ENCODE measurements at regions not wholly inside any gene's neighbourhood (a gene's known extent, or its start where the extent isn't known, plus 50 kb on each side); places are given as distances from the start of the nearest gene placed in this dataset.

GRCh38 chr5:67303356-67303755 is 106.8 kb upstream of the CD180 start:
- DNase-seq (ENCODE audit: low read depth in 2 of 2): no peak

GRCh38 chr5:67301285-67301903 is 104.8 kb upstream of the CD180 start:
- no peak for DNase-seq (ENCODE audit: low read depth in 2 of 2)

GRCh38 chr5:67300326-67300725 is 103.7 kb upstream of the CD180 start:
- DNase-seq (ENCODE audit: low read depth in 2 of 2): no peak

DNA sequence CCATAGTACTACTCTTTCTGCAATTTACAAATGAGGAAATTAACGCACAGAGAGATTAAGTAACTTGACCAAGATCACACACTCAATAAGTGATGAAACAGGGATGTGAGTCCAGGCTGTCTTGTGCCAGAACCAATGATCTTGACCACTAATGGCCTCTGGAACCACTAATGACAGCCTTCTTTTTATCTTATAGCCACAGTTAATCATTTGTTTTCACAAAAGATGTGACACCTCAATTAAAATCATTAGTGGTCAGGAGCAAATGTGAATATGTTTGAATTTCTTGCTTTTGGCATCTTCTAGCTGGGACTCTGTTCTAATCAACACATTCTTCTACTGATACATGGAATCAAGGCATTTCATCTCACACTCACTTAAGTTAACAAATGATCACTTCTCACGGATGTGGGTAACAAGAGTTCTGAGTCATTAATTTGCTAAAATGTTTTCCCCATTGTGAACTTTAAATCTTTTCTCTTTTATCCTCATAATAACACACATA is 102.7 kb upstream of the CD180 start:
- no peak for DNase-seq (ENCODE audit: low read depth in 2 of 2)

DNA sequence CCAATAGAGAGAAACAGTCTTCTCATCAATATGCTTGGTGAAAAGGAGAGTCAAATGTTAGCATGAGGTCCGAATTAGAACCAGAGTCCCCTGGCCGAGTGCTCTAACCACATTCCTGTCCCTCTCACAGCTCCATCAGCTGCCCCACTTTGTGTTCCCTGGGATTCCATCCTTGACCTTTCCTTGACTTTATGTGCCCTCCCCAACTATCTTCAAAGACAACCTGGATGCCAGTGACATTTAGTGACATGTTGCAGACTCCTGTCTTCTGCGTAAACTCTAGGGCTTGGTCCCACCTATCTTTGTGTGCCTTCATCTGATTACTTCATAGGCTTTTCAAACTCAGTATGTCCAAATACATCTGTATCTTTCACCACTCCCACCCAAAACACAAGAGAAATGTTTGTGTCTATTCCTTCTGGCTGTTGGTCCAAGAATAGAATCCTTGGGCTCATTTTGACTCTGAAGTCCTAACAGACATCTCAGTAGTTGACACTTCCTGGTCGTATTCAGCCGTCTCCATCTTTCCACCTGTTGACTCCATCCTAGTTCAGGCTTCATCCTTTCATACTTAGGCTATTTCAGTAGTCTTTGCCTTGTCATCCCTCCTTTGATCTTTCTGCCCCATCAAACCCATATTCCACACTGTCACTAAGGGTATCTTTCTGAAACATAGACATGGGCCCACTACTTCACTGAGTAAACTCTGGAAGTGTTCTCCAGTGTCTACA is 101.4 kb upstream of the CD180 start:
- no peak for DNase-seq (ENCODE audit: low read depth in 2 of 2)

GRCh38 chr5:67297376-67297775 is 100.8 kb upstream of the CD180 start:
- no peak for DNase-seq (ENCODE audit: low read depth in 2 of 2)

DNA sequence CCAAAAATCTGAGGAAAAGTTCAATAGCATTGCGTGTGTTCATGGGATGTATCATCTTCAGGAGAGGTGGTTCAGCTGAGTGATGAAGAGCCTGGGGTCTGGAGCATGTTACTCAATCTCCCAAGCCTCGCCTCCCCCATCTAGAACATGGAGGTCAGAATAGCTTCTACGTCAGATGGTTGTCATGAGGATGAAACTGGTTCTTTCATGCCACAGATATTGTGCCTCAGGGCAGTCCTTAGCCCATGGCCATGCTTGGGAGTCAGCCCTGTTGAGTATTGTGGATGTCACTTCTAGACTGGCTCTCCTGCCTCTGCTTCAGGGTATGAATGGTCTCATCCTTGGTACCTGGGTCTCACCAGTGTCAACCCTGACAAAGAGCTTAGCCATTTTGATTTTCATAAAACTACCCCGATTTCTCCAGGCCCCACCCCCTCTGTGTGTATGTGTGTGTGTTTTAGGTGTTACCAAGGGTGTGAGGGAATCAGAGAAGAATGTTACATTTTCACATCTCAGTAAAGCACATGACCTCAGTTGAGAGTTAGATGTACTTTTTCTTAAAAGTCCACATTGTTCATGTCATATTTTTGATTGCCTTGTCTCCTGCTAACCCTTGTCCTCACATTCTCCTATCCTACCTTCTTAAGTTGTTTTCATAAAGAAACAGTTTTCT is 97.8 kb upstream of the CD180 start:
- DNase-seq (ENCODE audit: low read depth in 2 of 2): no peak

GRCh38 chr5:67293226-67293625 is 96.6 kb upstream of the CD180 start:
- DNase-seq (ENCODE audit: low read depth in 2 of 2): no peak

GRCh38 chr5:67292201-67292940 is 95.8 kb upstream of the CD180 start:
- no peak for DNase-seq (ENCODE audit: low read depth in 2 of 2)

GRCh38 chr5:67291671-67292070 is 95.1 kb upstream of the CD180 start:
- DNase-seq (ENCODE audit: low read depth in 2 of 2): no peak

DNA sequence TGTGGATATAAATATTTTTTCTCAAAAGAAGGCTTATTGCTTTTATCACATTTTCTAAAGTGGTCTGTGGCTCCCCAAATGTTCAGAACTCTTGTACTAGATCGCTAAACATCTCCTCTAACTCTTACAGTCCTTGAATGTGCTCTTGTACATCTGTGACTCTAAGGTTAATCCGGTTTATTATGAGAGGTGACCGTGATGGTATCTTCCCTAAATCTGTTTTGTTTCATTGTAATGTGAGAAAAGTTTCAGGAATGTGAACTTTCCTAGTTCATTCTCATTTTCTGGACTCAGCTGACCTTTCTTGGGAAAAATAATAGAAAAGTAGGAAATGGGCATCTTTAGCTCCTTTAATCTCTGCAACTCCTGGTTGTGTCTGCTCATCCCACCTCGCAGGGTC is 94.5 kb upstream of the CD180 start:
- DNase-seq (ENCODE audit: low read depth in 2 of 2): no peak

GRCh38 chr5:67290655-67291054 is 94.1 kb upstream of the CD180 start:
- no peak for DNase-seq (ENCODE audit: low read depth in 2 of 2)

DNA sequence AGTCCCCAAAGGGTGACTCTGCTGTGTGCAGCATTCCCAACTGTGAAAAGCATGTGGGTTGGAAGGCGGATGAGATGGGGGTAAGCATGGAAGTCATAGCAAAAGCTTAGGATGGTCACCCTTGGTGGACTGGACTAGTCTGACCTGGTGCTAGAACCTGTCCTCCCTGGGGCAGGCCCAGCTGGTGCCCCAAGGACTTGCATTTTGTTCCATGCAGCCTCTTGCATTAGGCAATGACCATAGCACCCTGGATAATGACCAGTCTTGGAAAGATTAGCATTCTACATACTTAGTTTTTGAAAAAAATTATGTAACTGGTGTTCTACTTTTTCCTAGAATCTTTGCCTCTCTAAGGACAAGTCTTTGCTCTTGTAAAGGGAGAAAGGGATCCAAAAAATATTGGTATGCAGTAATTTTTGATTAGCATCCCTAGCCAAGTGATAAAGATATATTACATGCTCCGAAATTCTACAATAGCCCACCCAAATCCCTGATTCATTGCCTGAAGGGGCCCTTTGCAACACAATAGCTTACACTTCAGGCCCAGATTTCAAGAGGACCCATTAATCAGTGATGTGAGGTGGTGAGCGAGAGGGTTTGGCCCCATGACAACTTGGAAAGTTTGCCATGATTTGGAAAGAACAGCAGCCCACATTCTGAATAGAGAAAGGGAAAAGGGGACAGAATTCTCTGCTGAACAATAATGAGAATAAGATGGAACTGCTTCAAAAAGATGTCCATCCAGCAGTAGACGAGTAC is 93.3 kb upstream of the CD180 start:
- DNase-seq (ENCODE audit: low read depth in 2 of 2): no peak

- DNase-seq (ENCODE audit: low read depth in 2 of 2): no peak
These were observed 91.1 kb upstream of the CD180 start for GRCh38 chr5:67287510-67288268.

GRCh38 chr5:67286006-67286405 is 89.4 kb upstream of the CD180 start:
- DNase-seq (ENCODE audit: low read depth in 2 of 2): no peak

- no peak for DNase-seq (ENCODE audit: low read depth in 2 of 2)
These were observed 87.4 kb upstream of the CD180 start for GRCh38 chr5:67283988-67284487.

DNA sequence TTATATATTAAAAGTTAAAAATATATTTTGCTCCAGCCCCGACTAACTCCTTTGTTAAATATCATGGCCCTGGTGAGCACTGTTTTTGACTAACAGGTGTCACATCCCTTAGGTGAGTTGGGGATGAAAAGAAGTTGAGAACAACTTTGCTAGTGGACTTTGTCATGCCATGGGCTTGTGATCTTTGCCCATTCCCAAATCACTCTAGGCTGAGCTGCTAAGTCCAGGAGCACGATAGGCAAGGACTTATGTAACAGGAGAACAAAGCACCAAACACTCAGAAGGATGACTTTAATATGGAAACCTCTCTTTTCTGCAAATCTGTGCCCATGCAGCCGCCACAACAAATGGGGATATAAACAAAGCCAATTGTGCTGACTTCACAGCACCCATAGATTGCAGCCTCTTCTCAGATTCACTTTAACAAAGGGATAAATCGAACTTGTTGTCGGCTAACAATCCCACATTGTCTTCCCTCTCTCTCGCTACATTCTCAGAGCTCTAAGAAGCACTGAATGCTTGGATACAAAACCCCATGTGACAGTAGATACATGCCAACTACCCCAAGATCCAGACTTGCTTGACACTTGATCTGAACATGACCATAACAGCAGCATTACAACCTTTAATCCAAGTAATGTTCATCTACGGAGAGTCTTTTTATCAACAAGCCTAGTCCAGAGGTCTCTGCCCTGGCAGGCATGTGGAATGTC is 86.8 kb upstream of the CD180 start:
- no peak for DNase-seq (ENCODE audit: low read depth in 2 of 2)

- no peak for DNase-seq (ENCODE audit: low read depth in 2 of 2)
These were observed 85.3 kb upstream of the CD180 start for GRCh38 chr5:67281874-67282273.

- no peak for DNase-seq (ENCODE audit: low read depth in 2 of 2)
These were observed 77.2 kb upstream of the CD180 start for GRCh38 chr5:67273689-67274356.

Data from activated CD8-positive, alpha-beta memory T cell treated with anti-CD3 and anti-CD28 coated beads for 4 hours (primary cell).